ENCODE measurements at regions not wholly inside any gene's neighbourhood (a gene's known extent, or its start where the extent isn't known, plus 50 kb on each side); places are given as distances from the start of the nearest gene placed in this dataset.

- TF ChIP-seq ZBTB8A (IDR thresholded peaks at IDR 0.05; ENCODE audit: partially characterized antibody), result no peak
- no peak for TF ChIP-seq WHSC1 (IDR thresholded peaks at IDR 0.05; ENCODE audit: low read length)
- no peak for TF ChIP-seq MXI1 (IDR thresholded peaks at IDR 0.05; ENCODE audit: low read depth, low read length)
- no peak for TF ChIP-seq ZNF274 (IDR thresholded peaks at IDR 0.05; ENCODE audit: borderline replicate concordance, low read depth, low read length)
- no peak for TF ChIP-seq BRD4 (IDR thresholded peaks at IDR 0.05)
Measured at GRCh38 chr18:11516751-11517503, 92.5 kb upstream of the SLC35G4 start.

Data from K562 (cell line).